Liver (tissue), 8 donors: ENCODE measurements at regions not wholly inside any gene's neighbourhood (a gene's known extent, or its start where the extent isn't known, plus 50 kb on each side); places are given as distances from the start of the nearest gene placed in this dataset.

Experiments used
- DNase-seq: peaks from one replicate; pipeline ENCODE4 v3.0.0-alpha.2; 2017; ENCODE audit warnings: low spot score
- H3K27ac ChIP-seq, 2 donors: one replicate each; pipeline ENCODE4 v1.7.0; 2013; ENCODE audit warnings: inconsistent platforms in 2 of 2, low read length in 2 of 2, control low read depth in 1 of 2, low read depth in 1 of 2, mild to moderate bottlenecking in 1 of 2
- H3K27me3 ChIP-seq, 4 donors: one replicate each; pipeline versions ENCODE4 v1.6.1 to v1.7.0; 2013; ENCODE audit warnings: low read length in 3 of 4, inconsistent platforms in 1 of 4, mild to moderate bottlenecking in 1 of 4, moderate library complexity in 1 of 4; ENCODE audit not compliant: control insufficient read depth in 4 of 4, insufficient read depth in 4 of 4
- H3K36me3 ChIP-seq, 4 donors: one replicate each; pipeline versions ENCODE4 v1.6.1 to v1.7.0; 2013; ENCODE audit warnings: low read length in 3 of 4, mild to moderate bottlenecking in 3 of 4, low read depth in 1 of 4, moderate library complexity in 1 of 4; ENCODE audit not compliant: control insufficient read depth in 4 of 4, insufficient read depth in 3 of 4
- H3K4me1 ChIP-seq, 4 donors: one replicate each; pipeline versions ENCODE4 v1.6.1 to v1.7.0; 2013; ENCODE audit warnings: low read length in 3 of 4, mild to moderate bottlenecking in 3 of 4, moderate library complexity in 1 of 4; ENCODE audit not compliant: control insufficient read depth in 4 of 4, insufficient read depth in 4 of 4
- H3K4me3 ChIP-seq, 3 donors: one replicate each; pipeline versions ENCODE4 v1.6.1 to v1.7.0; 2013; ENCODE audit warnings: low read length in 3 of 3, control low read depth in 1 of 3, low read depth in 1 of 3, mild to moderate bottlenecking in 1 of 3
- H3K9ac ChIP-seq, 2 donors: one replicate each; pipeline ENCODE4 v1.7.0; 2013; ENCODE audit warnings: low read length in 2 of 2, mild to moderate bottlenecking in 2 of 2, moderate library complexity in 2 of 2, control low read depth in 1 of 2, low read depth in 1 of 2
- H3K9me3 ChIP-seq, 4 donors: one replicate each; pipeline versions ENCODE4 v1.6.1 to v1.7.0; 2013; ENCODE audit warnings: low read length in 3 of 4; ENCODE audit not compliant: control insufficient read depth in 4 of 4
- ATF3 ChIP-seq: IDR thresholded peaks from 2 replicates; pipeline ENCODE4 v1.6.1; 2016; ENCODE audit warnings: antibody characterized with exemption
- EGR1 ChIP-seq, 2 donors: IDR thresholded peaks; 2 replicates each; pipeline ENCODE4 v1.6.1; 2016 to 2018; ENCODE audit warnings: antibody characterized with exemption in 2 of 2, low read depth in 2 of 2
- FOXA1 ChIP-seq: IDR thresholded peaks from 2 replicates; pipeline ENCODE4 v1.6.1; 2016; ENCODE audit warnings: antibody characterized with exemption
- FOXA2 ChIP-seq: IDR thresholded peaks from 2 replicates; pipeline ENCODE4 v1.6.1; 2016; ENCODE audit warnings: antibody characterized with exemption
- GABPA ChIP-seq, 2 donors: IDR thresholded peaks in 1 of 2; conservative IDR thresholded peaks in 1 of 2; 2 replicates each; pipeline ENCODE4 v1.6.1; 2016; ENCODE audit warnings: antibody characterized with exemption in 2 of 2, mild to moderate bottlenecking in 1 of 2, moderate library complexity in 1 of 2
- HNF4A ChIP-seq, 2 donors: conservative IDR thresholded peaks; 2 replicates each; pipeline ENCODE4 v1.6.1; 2016; ENCODE audit warnings: antibody characterized with exemption in 2 of 2, mild to moderate bottlenecking in 2 of 2
- HNF4G ChIP-seq: IDR thresholded peaks from 2 replicates; pipeline ENCODE4 v1.6.1; 2016; ENCODE audit warnings: antibody characterized with exemption
- JUND ChIP-seq, 2 donors: IDR thresholded peaks; 2 replicates each; pipeline ENCODE4 v1.6.1; 2016; ENCODE audit warnings: antibody characterized with exemption in 2 of 2
- NR2F2 ChIP-seq: IDR thresholded peaks from 2 replicates; pipeline ENCODE4 v1.6.1; 2016; ENCODE audit warnings: antibody characterized with exemption
- RAD21 ChIP-seq, 2 donors: IDR thresholded peaks; 2 replicates each; pipeline ENCODE4 v1.6.1; 2016; ENCODE audit warnings: antibody characterized with exemption in 2 of 2, mild to moderate bottlenecking in 2 of 2
- RXRA ChIP-seq, 2 donors: IDR thresholded peaks; 2 replicates each; pipeline ENCODE4 v1.6.1; 2017 to 2018; ENCODE audit warnings: antibody characterized with exemption in 2 of 2, mild to moderate bottlenecking in 1 of 2
- SP1 ChIP-seq: IDR thresholded peaks from 2 replicates; pipeline ENCODE4 v1.6.1; 2018; ENCODE audit warnings: antibody characterized with exemption, mild to moderate bottlenecking
- TAF1 ChIP-seq: conservative IDR thresholded peaks from 2 replicates; pipeline ENCODE4 v1.6.1; 2016; ENCODE audit warnings: antibody characterized with exemption, mild to moderate bottlenecking
- YY1 ChIP-seq: IDR thresholded peaks from 2 replicates; pipeline ENCODE4 v1.6.1; 2016; ENCODE audit warnings: antibody characterized with exemption, mild to moderate bottlenecking
- ZBTB33 ChIP-seq: IDR thresholded peaks from 2 replicates; pipeline ENCODE4 v1.6.1; 2016; ENCODE audit warnings: antibody characterized with exemption
- WGBS: extraction: QIAGEN DNeasy Blood & Tissue Kit; methylation state at CpG from one replicate; pipeline ENCODE4 v1.1.7; 2013; 5-methylcytosine and 5-hydroxymethylcytosine counted together
- TF ChIP-seq, protein P1 (sequence below): fragments of 150-350 bp; IDR thresholded peaks from 2 replicates; pipeline ENCODE4 v1.5.1; 2017; ENCODE audit warnings: improper control_type of control experiment, low read depth, low read length; ENCODE audit not compliant: missing input control
- TF ChIP-seq, protein P2 (sequence below): IDR thresholded peaks from 2 replicates; pipeline ENCODE4 v1.6.1; 2016; ENCODE audit warnings: antibody characterized with exemption, mild to moderate bottlenecking
- donor health status: healthy.
- donor health status: healthy.
- donor health status: healthy.
- donor health status: healthy.
- donor health status: healthy.

DNA sequence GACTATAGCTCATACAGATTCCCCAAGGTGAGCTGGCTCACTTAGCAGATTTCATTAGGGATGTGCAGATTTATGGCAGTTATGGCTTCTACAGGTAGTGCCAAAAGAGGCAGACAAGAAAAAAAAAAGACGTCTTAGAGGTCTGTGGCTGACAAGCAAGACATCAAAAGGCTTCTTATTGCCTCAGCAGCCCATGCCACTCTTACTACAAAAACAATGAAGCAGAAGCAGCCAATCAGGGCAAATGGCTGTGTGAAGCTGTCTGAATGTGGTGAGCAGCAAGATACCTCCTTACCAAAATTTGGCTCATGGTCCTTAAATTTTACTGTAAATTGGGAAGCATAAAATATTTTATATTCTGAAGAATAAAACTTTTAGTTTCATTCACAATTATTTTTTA is 557.5 kb upstream of the GOLIM4 start:
- Histone ChIP-seq H3K4me3 (no peak overlapping the region), H3K4me1 (no peaks in the 10 kb centered on the region), H3K27ac (no peak overlapping the region), H3K9ac (no peak overlapping the region), H3K9me3 (no peaks in the 10 kb centered on the region), H3K36me3 (no peaks in the 10 kb centered on the region), H3K27me3 (no peaks in the 10 kb centered on the region)
- no peak for DNase-seq
- WGBS, result 57% methylated on average over 1 of the region's 1 CpG
- TF ChIP-seq ZBTB33 (no peak), HNF4G (no peak), NR2F2 (no peak), RAD21 (IDR thresholded peaks at IDR 0.05) (no peak), EGR1 (IDR thresholded peaks at IDR 0.05; ENCODE audit: low read depth in 2 of 2) (no peak), FOXA1 (no peak), SP1 (no peak), JUND (IDR thresholded peaks at IDR 0.05) (no peak), RXRA (IDR thresholded peaks at IDR 0.05) (no peak), FOXA2 (no peak), TAF1 (no peak), YY1 (no peak), ATF3 (no peak), HNF4A (conservative IDR thresholded peaks at IDR 0.05) (no peak), GABPA (IDR thresholded peaks at IDR 0.05 in 1 of 2, conservative IDR thresholded peaks at IDR 0.05 in 1 of 2) (no peak)
- TF ChIP-seq, protein P1, sequence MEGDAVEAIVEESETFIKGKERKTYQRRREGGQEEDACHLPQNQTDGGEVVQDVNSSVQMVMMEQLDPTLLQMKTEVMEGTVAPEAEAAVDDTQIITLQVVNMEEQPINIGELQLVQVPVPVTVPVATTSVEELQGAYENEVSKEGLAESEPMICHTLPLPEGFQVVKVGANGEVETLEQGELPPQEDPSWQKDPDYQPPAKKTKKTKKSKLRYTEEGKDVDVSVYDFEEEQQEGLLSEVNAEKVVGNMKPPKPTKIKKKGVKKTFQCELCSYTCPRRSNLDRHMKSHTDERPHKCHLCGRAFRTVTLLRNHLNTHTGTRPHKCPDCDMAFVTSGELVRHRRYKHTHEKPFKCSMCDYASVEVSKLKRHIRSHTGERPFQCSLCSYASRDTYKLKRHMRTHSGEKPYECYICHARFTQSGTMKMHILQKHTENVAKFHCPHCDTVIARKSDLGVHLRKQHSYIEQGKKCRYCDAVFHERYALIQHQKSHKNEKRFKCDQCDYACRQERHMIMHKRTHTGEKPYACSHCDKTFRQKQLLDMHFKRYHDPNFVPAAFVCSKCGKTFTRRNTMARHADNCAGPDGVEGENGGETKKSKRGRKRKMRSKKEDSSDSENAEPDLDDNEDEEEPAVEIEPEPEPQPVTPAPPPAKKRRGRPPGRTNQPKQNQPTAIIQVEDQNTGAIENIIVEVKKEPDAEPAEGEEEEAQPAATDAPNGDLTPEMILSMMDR, result no peak

GRCh38 chr3:168648321-168648720 is 552.6 kb upstream of the GOLIM4 start:
- Histone ChIP-seq H3K27ac (no peak overlapping the region), H3K4me1 (no peaks in the 10 kb centered on the region), H3K27me3 (no peaks in the 10 kb centered on the region), H3K9ac (no peak overlapping the region), H3K9me3 (no peaks in the 10 kb centered on the region), H3K4me3 (no peak overlapping the region), H3K36me3 (no peaks in the 10 kb centered on the region)
- DNase-seq, result no peak
- WGBS, result 78% methylated on average over 3 of the region's 3 CpGs
- TF ChIP-seq TAF1, result no peak

DNA sequence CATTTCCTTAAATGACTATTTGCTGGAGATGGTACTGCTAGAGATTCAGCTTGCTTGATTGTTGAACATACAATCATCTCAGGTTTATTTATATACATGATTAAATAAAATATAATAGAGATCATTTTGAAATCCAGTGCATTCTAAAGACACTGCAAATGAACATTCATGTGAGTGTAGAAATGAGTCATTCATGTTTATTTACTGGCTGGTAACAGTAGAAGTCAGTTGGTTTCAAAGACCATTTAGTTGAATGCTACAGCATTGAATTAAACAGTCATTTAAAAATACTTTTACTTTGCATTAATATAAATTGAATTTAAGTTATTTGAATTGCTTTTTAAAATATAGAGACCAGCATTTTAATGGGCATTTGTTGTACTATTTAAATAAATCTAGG is 551.9 kb upstream of the GOLIM4 start:
- Histone ChIP-seq H3K4me3 (no peak overlapping the region), H3K9me3 (no peaks in the 10 kb centered on the region), H3K27me3 (no peaks in the 10 kb centered on the region), H3K9ac (no peak overlapping the region), H3K36me3 (no peaks in the 10 kb centered on the region), H3K4me1 (no peaks in the 10 kb centered on the region), H3K27ac (no peak overlapping the region)
- DNase-seq, result no peak
- TF ChIP-seq YY1, result no peak
- TF ChIP-seq, protein P1, result no peak
- TF ChIP-seq HNF4A (conservative IDR thresholded peaks at IDR 0.05), result no peak
- TF ChIP-seq EGR1 (IDR thresholded peaks at IDR 0.05; ENCODE audit: low read depth in 2 of 2), result no peak
- no peak for TF ChIP-seq JUND (IDR thresholded peaks at IDR 0.05)
- TF ChIP-seq, protein P2, sequence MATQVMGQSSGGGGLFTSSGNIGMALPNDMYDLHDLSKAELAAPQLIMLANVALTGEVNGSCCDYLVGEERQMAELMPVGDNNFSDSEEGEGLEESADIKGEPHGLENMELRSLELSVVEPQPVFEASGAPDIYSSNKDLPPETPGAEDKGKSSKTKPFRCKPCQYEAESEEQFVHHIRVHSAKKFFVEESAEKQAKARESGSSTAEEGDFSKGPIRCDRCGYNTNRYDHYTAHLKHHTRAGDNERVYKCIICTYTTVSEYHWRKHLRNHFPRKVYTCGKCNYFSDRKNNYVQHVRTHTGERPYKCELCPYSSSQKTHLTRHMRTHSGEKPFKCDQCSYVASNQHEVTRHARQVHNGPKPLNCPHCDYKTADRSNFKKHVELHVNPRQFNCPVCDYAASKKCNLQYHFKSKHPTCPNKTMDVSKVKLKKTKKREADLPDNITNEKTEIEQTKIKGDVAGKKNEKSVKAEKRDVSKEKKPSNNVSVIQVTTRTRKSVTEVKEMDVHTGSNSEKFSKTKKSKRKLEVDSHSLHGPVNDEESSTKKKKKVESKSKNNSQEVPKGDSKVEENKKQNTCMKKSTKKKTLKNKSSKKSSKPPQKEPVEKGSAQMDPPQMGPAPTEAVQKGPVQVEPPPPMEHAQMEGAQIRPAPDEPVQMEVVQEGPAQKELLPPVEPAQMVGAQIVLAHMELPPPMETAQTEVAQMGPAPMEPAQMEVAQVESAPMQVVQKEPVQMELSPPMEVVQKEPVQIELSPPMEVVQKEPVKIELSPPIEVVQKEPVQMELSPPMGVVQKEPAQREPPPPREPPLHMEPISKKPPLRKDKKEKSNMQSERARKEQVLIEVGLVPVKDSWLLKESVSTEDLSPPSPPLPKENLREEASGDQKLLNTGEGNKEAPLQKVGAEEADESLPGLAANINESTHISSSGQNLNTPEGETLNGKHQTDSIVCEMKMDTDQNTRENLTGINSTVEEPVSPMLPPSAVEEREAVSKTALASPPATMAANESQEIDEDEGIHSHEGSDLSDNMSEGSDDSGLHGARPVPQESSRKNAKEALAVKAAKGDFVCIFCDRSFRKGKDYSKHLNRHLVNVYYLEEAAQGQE, result no peak
- no peak for TF ChIP-seq FOXA2
- no peak for TF ChIP-seq NR2F2
- no peak for TF ChIP-seq ATF3
- TF ChIP-seq TAF1, result no peak
- no peak for TF ChIP-seq FOXA1
